HG02981 (cell line): ENCODE measurements at regions not wholly inside any gene's neighbourhood (a gene's known extent, or its start where the extent isn't known, plus 50 kb on each side); places are given as distances from the start of the nearest gene placed in this dataset.

Experiments used
- ATAC-seq: cut with Tn5 transposase; IDR thresholded peaks from one replicate; pipeline ENCODE4 v1.9.1; 2021; ENCODE audit warnings: mild to moderate bottlenecking, moderate library complexity; ENCODE audit not compliant: unreplicated experiment

DNA sequence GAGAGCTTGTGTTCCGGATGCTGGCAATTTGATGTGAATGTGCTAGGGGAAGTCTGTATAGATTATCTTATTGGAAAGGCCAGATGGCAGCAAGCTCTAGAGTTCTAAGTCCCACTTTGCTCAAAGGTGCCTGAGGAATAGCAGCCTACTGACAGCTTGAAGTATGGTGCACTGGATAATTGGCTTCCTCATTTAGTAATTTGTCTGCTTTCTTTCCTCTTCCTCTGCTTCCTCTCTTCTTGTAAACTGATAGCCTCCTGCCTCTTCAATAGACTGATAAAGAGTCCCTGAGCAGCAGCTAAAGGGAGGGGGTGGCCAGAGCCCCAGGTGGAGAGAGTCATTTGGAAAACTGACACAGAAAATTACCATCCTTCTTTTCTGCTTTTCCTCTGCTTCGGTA lies 177.3 kb downstream of the FGF1 start:
- ATAC-seq = no peak

- ATAC-seq = peak; percentile 69
Measured at GRCh38 chr5:142507531-142508372, 178.1 kb downstream of the FGF1 start.

DNA sequence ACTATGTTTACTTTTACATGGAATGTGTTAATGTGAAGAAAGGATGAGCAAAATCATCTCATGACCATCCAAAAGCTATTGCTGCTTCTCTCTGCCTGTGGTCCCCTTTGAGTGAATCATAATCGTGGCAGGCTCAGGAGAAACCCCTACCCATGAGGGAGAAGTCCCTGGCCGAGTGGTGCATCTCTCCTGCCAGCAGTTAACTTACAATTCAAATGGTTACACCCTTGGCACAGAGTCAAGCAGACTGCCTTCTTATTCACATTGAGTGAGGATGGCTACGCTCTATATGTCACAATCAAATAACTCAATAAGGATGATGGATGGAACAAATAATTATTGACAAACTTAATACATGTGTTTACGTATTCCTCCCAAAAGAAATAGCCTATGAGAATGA lies 179.1 kb downstream of the FGF1 start:
- no peak for ATAC-seq

- no peak for ATAC-seq
Measured at GRCh38 chr5:142506046-142506445, 179.8 kb downstream of the FGF1 start.

DNA sequence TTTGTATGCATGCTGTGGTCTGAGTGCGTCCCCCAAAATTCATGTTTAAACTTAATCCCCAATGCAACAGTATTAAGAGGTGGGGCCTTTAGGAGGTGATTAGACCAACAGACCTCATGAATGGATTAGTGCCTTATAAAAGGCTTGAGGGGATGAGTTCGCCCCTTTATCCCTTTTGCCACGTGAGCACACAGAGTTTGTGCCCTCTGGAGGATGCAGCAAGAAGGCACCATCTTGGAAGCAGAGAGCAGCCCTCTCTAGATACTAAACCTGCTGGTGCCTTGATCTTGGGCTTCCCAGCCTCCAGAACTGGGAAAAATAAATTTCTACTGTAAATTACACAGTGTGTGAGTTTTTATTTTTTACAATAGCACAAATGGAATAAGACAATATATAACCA lies 177.1 kb upstream of the SPRY4 start:
- ATAC-seq = no peak

DNA sequence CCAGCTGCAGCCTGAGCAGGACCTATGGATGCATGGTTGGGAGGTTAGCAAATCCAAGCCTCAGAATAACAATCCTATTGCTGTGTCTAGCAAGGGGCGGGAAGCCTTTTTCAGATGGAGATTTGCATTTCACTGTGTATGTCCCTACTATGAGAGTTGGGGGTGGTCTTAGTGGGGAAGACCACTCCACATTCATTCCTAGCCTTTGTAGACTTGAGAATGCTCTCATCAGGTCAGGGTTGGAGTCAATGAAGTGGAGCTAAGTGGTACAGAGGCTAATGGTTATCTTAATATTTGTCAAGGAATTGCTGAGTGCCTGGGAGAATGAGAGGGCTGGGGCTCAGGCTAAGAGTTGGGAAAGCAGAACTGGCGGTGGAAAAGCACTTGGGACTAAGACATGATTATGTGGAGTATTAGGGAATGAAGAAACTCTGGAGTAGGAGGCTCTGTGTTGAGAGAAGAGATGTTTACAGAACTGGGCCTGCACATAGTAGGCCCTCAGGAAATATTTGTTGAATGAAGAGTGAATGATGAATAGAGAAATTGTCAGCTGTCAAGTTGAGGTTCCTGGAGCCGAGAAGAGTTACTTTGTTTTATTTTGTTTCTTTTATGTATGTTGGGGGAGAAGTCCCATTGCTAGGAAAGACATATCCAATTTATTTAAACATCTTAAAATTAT lies 175.5 kb upstream of the SPRY4 start:
- no peak for ATAC-seq

- ATAC-seq = no peak
Measured at GRCh38 chr5:142499591-142500226, 174.9 kb upstream of the SPRY4 start.

DNA sequence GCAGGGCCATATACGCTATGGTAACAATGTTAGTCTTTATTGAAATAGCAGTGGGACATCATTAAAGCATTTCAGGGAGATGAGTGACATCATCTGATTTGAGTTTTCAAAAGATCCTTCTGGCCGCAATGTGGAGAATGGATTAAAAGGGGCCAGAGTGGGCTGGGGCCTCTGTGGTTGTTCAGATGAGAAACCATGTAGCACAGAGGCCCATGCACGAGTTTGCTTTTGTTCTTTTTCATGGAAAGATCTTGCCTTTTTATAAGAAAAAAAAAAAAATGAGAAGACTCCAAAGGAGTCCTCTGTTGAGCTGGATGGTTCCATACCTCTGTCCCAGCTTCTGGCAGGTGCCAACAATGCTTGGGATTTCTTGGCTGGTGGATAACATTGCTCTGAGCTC lies 173.5 kb upstream of the SPRY4 start:
- no peak for ATAC-seq

DNA sequence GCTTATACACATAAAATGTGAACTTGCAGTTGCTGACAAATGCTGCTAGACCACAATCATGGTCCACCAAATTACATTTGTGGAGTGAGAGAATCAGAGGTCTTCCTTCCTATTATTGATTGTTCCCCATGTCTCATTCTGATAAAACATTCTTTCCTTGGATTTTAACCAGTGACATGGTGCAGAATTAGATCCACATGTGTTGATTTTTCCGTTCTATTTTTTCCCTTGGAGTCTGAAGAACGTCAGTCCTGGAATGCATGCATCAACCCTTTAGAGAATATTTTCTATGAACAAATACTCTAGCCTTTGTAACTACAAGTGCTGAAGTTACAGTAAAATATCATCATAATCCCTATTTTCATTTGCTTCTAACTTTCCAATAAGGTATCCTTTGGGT lies 170.7 kb upstream of the SPRY4 start:
- ATAC-seq = no peak

DNA sequence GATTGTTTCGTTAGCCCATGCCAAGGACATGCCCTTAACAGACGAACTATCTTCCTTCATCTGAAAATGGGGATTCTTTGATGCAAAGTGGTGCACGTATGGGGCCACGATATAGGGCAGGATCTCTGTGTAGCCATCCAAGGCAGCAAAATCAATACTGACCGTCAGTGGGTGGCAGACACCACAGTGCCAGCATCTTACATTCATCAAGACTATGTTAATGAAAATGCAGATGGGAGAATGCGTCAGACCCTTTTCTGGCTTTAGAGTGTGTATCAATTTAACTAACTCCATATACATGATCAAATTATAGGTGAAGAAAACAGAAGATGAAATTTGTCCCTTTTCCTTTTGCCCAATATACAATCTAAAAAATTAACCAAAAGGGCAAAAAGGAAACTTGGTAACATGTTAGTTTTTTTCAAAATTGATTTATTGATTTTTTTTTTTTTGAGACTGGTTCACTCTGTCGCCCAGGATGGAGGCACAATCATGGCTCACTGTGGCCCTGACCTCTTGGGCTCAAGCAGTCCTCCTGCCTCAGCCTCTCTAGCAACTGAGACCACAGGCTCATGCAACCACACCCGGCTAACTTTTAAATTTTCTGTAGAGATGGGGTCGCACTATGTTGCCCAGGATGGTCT lies 169.2 kb upstream of the SPRY4 start:
- no peak for ATAC-seq

- ATAC-seq = no peak
Measured at GRCh38 chr5:142492781-142493281, 168.0 kb upstream of the SPRY4 start.

DNA sequence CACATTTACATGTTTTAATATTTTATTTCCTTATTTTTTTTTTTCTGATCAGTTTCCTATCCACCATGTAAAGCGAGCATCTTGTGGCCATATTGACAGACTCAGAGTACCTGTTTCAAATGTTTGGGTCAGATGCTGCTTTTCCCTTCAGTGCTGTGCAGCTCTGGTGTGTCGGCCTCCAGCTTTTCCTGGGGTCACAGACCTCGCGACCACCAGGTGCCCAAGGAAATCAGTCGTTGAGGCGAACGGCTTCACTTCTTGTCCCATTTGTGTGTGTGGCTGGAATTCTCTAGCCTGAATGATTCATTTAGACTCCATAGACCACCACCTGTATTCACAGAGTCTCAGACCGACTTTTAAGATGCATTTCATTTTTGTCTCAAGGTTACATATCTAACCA lies 166.9 kb upstream of the SPRY4 start:
- ATAC-seq = no peak

GRCh38 chr5:142491270-142491669 lies 166.4 kb upstream of the SPRY4 start:
- no peak for ATAC-seq

DNA sequence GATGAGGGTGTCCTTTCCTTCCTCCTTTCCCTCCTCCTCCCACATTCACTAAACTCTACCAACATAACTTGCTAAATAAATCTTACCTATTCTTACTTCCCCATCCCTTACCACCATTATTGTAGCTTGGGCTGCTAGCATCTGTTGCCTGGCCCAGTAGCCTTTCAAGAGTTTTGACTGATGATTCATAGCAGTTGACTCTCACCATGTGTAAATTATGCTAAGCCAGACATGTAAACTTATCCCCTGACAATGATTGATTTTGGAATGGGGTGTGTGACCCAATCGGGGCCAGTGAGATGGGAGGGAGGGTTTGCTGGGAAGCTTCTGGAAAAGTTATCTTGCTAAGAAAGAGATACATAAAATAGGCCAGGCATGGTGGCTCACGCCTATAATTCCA lies 161.8 kb upstream of the SPRY4 start:
- ATAC-seq = no peak

DNA sequence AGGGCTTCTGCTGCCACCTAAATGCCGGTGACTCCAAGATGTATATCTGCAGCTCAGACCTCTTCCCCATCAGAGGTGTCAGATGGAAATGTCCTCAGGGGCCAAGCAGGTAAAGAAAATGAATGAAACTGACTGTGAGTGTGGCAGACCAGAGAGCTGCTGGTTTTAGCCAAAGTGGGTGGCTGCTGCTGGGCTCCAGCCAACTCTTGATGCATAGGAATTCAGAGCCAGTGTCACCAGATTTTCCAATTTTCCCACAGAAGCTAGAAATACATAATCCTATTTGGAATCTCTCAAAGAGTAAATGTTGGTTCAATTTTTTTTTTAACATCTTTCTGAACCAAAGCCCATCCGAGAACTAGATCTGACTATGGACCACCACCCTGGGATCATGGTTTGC lies 161.2 kb upstream of the SPRY4 start:
- ATAC-seq = no peak

DNA sequence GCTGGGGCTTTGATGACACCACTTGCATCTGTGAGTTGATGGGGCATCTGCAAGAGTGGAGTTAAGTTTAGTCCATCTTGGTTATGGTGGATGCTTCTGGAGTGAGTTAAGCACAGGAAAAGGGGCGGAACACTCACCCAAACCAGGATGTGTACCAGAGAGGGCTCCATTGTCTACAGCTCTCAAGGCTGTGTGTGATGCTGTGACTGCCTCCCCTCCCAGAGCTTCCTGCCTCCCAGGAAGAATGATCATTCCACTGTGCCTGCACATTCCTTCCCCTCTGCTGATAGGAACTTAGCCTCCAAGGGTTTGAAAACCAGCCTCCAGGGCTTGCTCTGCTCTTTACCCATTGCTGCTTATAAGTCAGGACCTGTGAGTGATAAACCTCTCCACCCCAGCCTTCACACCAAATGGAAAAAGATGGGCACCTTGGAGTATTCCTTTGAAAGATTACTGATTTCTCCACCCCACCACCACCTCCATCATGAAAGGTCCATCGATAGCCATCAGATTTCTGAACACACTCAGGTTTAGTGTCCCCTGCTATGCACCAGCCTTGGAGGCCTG lies 160.1 kb upstream of the SPRY4 start:
- ATAC-seq = no peak

DNA sequence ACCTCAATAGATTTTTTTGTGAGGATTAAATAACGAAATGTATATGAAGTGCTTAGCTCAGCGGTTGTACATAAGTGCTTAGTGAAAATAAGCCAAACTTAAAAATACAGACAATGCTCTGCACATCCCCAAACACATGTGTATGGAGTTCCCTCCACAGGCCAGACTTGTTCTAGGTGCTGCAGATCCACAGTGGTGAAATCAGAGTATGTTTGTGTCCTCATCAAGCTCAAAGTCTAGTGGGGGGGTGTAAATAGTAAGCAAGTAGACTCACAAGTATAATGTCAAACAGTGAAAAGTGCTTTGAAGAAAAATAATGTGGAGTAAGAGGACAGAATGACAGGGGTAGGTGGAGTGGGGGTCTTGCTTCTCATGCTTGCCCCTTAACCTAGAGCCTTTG lies 157.4 kb upstream of the SPRY4 start:
- no peak for ATAC-seq

DNA sequence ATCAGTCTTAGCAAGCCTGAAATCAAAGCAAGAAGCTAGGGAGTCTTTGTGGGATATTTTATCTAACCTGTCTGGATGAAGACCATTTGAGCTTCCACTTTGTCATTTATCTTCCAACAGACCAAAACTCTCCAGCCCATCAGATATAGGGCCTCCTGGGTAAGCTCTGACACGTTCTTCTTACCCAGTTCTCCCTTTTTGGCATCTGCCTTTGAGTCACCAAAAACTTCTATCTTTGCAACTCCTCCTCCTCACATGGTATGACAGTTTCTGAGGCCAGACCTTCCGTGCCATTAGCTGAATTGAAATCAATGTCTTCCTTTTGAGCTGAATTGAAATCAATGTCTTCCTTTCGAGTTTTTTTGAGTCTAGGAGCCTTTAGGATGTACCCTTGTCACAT lies 156.6 kb upstream of the SPRY4 start:
- ATAC-seq = no peak

- ATAC-seq = no peak
Measured at GRCh38 chr5:142479854-142480519, 155.2 kb upstream of the SPRY4 start.

GRCh38 chr5:142479150-142479549 lies 154.3 kb upstream of the SPRY4 start:
- no peak for ATAC-seq
